ENCODE measurements at regions not wholly inside any gene's neighbourhood (a gene's known extent, or its start where the extent isn't known, plus 50 kb on each side); places are given as distances from the start of the nearest gene placed in this dataset.
A peak's percentile ranks its signal among the peaks of the same experiment; 100 is the strongest.

- no peak for TF ChIP-seq CTCF (IDR thresholded peaks at IDR 0.05)
- Histone ChIP-seq H3K27me3 (no peaks in the 10 kb centered on the region), H3K36me3 (no peaks in the 10 kb centered on the region), H3K4me3 (no peak overlapping the region), H3K27ac (peak overlapping the region in 1 of 2 donors; percentile 32), H3K9me3 (no peaks in the 10 kb centered on the region), H3K4me1 (peaks cover 0 to 9% of the 10 kb centered on the region in 2 donors)
- DNase-seq (ENCODE audit: low spot score), result no peak
Measured at GRCh38 chr13:107138486-107138885, 570.5 kb upstream of the ARGLU1 start.

GRCh38 chr13:107133950-107134349 lies 566.0 kb upstream of the ARGLU1 start:
- H3K27me3 ChIP-seq, result no peaks in the 10 kb centered on the region
- H3K4me3 ChIP-seq, result no peak overlapping the region
- no peak for DNase-seq (ENCODE audit: low spot score)
- H3K27ac ChIP-seq, result no peak overlapping the region
- TF ChIP-seq CTCF (IDR thresholded peaks at IDR 0.05), result no peak
- peaks cover 0 to 7% of the 10 kb centered on the region in 2 donors for H3K4me1 ChIP-seq
- H3K9me3 ChIP-seq, result peaks cover 0 to under 1% of the 10 kb centered on the region in 2 donors
- no peaks in the 10 kb centered on the region for H3K36me3 ChIP-seq

- TF ChIP-seq CTCF (IDR thresholded peaks at IDR 0.05), result no peak
- peaks cover 0 to 3% of the 10 kb centered on the region in 2 donors for H3K9me3 ChIP-seq
- no peak overlapping the region for H3K4me3 ChIP-seq
- DNase-seq (ENCODE audit: low spot score), result no peak
- no peaks in the 10 kb centered on the region for H3K36me3 ChIP-seq
- no peaks in the 10 kb centered on the region for H3K4me1 ChIP-seq
- H3K27me3 ChIP-seq, result no peaks in the 10 kb centered on the region
- H3K27ac ChIP-seq, result no peak overlapping the region
Measured at GRCh38 chr13:107130566-107130965, 562.6 kb upstream of the ARGLU1 start.

- H3K4me3 ChIP-seq, result no peak overlapping the region
- no peak for DNase-seq (ENCODE audit: low spot score)
- peaks cover 0 to 3% of the 10 kb centered on the region in 2 donors for H3K9me3 ChIP-seq
- no peaks in the 10 kb centered on the region for H3K36me3 ChIP-seq
- H3K27me3 ChIP-seq, result no peaks in the 10 kb centered on the region
- no peaks in the 10 kb centered on the region for H3K4me1 ChIP-seq
- TF ChIP-seq CTCF (IDR thresholded peaks at IDR 0.05), result no peak
- H3K27ac ChIP-seq, result no peak overlapping the region
Measured at GRCh38 chr13:107124730-107125129, 556.8 kb upstream of the ARGLU1 start.

- no peak overlapping the region for H3K27ac ChIP-seq
- no peak for DNase-seq (ENCODE audit: low spot score)
- TF ChIP-seq CTCF (IDR thresholded peaks at IDR 0.05), result peak; percentile 19 to 73
- no peaks in the 10 kb centered on the region for H3K4me1 ChIP-seq
- H3K27me3 ChIP-seq, result no peaks in the 10 kb centered on the region
- no peaks in the 10 kb centered on the region for H3K36me3 ChIP-seq
- peaks cover 0 to 3% of the 10 kb centered on the region in 2 donors for H3K9me3 ChIP-seq
- H3K4me3 ChIP-seq, result no peak overlapping the region
Measured at GRCh38 chr13:107124129-107124718, 556.3 kb upstream of the ARGLU1 start.

GRCh38 chr13:107121793-107122192 lies 553.9 kb upstream of the ARGLU1 start:
- no peak for DNase-seq (ENCODE audit: low spot score)
- Histone ChIP-seq H3K27ac (no peak overlapping the region), H3K36me3 (no peaks in the 10 kb centered on the region), H3K27me3 (no peaks in the 10 kb centered on the region), H3K4me3 (no peak overlapping the region), H3K9me3 (no peaks in the 10 kb centered on the region), H3K4me1 (no peaks in the 10 kb centered on the region)
- TF ChIP-seq CTCF (IDR thresholded peaks at IDR 0.05), result no peak
